ENCODE measurements at regions not wholly inside any gene's neighbourhood (a gene's known extent, or its start where the extent isn't known, plus 50 kb on each side); places are given as distances from the start of the nearest gene placed in this dataset.

DNA sequence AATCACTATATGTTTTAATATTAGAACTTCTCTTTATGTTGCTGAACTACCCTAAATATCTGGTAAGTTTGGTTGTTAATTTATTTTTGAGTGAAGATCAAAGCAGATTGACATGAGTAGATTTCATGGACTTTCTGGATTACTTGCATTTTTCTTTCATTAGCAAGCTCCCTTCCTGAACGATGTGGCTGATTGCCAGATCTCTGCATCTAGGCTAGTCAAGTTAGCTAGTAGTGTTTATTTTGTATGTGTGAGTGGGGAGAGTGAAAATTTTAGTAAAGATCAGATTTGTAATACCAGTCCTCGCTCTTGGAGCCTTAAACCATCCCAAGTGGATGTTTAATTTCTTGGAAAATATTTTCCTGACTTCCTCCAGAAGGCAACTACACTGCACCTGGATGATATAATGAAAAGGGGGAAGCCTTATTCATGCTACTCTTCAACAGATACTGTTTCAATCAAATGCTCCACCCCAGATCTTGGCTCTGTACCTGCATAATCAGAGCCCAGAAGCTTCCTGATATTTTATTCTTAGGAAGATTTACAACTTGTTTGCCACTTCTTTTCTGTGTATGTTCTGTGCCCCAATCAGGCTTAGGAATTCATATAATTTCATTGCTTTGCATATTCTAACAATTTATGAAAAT lies 143.2 kb upstream of the GRIA4 start:
- DNase-seq (ENCODE audit: low spot score) (no peak), ATAC-seq (no peak)
- Mint-ChIP-seq H3K27me3 (no peaks in the 10 kb centered on the region), H3K4me3 (no peak overlapping the region), H3K36me3 (no peaks in the 10 kb centered on the region), H3K4me1 (ENCODE audit: low read depth in 2 of 2) (no peaks in the 10 kb centered on the region), H3K9me3 (peaks cover 2% of the 10 kb centered on the region), H3K27ac (no peak overlapping the region)

DNA sequence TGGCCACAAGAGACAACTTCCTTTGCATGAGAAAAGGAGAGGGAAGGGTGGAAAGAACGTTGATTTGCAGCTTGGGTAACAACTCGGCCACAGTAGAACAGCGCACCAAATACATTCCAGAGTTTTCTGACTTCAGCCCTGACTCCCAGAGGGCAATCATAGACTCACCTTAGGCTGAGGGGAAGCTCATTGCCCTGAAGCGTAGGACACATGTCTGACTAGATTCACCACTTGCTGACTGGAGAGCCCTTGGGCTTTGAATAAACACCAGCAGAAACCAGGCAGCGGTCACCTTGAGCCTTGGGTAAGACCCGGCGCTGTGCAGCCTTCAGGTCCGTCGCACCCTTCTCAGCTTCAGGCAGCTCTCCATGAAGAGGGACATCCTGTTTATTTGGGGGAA lies 151.8 kb upstream of the GRIA4 start:
- Mint-ChIP-seq H3K36me3 (no peaks in the 10 kb centered on the region), H3K27ac (no peak overlapping the region), H3K4me3 (no peak overlapping the region), H3K27me3 (no peaks in the 10 kb centered on the region), H3K9me3 (peaks cover 15% of the 10 kb centered on the region), H3K4me1 (ENCODE audit: low read depth in 2 of 2) (no peaks in the 10 kb centered on the region)
- no peak for DNase-seq (ENCODE audit: low spot score)
- no peak for ATAC-seq

DNA sequence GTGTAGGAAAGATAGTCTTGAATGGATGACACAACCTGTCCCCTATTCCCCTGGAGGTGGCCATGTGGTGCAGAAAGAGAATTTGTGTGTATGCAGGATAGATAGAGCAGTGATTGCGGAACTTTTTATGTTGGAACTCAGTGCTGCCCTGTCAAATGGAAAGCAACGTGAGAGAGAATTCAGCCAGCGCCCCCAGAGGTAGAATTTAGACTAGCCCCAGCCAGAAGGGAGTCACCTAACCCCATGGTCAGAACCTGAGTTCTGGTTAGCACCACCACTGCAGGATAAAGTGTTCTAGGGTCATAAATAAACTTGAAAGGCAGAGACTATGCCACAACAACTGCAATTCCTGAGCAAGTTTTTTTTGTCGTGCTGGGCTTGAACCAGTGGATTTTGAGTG lies 152.9 kb upstream of the GRIA4 start:
- Mint-ChIP-seq H3K36me3 (no peaks in the 10 kb centered on the region), H3K9me3 (peaks cover 15% of the 10 kb centered on the region), H3K4me3 (no peak overlapping the region), H3K4me1 (ENCODE audit: low read depth in 2 of 2) (no peaks in the 10 kb centered on the region), H3K27ac (no peak overlapping the region), H3K27me3 (no peaks in the 10 kb centered on the region)
- ATAC-seq (no peak), DNase-seq (ENCODE audit: low spot score) (no peak)

DNA sequence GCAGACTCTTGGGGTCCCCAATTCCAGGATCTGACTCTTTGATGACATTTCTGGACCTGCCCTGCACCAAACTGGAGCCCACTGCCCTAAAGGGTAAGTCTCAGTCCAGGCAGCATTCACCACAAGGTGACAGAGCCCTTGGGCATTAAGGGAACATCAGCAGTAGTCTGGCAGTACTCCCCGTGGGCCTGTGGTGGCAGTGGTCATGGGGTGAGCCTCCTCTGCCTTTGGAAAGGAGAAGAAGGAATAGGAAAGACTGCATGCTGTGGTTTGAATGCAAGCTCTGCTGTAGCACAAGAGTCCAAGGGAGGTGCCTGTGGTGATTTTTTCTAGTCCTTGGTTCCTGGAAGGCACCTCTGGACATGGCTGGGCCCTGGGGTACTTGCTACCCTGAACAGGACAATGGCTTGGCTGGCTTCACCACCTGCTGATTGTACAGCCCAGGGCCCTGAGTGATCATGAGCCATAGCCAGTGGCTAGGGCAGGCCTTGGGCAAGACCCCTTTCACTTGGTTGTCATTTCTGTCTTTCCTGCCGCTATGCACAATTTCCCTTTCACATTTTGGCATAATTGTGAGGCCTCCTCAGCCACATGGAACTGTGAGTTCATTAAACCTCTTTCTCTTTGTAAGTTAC lies 160.7 kb upstream of the GRIA4 start:
- no peak overlapping the region for H3K4me3 Mint-ChIP-seq
- no peaks in the 10 kb centered on the region for H3K27me3 Mint-ChIP-seq
- H3K9me3 Mint-ChIP-seq, result peaks cover 20% of the 10 kb centered on the region
- no peaks in the 10 kb centered on the region for H3K36me3 Mint-ChIP-seq
- DNase-seq (ENCODE audit: low spot score) (no peak), ATAC-seq (peak in 1 of 2 donors; percentile 51)
- H3K4me1 Mint-ChIP-seq (ENCODE audit: low read depth in 2 of 2), result no peaks in the 10 kb centered on the region
- no peak overlapping the region for H3K27ac Mint-ChIP-seq

DNA sequence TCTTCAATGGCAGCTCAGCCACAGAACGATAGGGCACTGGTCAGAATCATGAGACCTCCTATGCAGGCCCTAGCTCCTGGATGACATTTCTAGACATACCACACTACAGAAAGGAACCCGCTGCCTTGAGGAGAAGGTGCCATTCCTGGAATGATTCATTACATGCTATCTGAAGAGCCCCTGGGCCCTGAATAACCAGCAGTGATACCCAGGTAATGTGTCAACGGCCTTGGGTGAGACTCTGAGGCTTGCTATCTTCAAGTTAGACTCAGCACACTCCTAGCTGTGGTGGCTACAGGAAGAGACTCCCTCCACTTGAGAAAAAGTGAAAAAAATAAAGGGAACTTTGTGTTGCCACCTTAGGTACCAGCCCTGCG lies 161.2 kb upstream of the GRIA4 start:
- peak in 1 of 2 donors; percentile 48 for ATAC-seq
- H3K9me3 Mint-ChIP-seq, result peaks cover 20% of the 10 kb centered on the region
- no peak overlapping the region for H3K27ac Mint-ChIP-seq
- no peaks in the 10 kb centered on the region for H3K4me1 Mint-ChIP-seq (ENCODE audit: low read depth in 2 of 2)
- H3K27me3 Mint-ChIP-seq, result no peaks in the 10 kb centered on the region
- no peaks in the 10 kb centered on the region for H3K36me3 Mint-ChIP-seq
- no peak for DNase-seq (ENCODE audit: low spot score)
- H3K4me3 Mint-ChIP-seq, result no peak overlapping the region

DNA sequence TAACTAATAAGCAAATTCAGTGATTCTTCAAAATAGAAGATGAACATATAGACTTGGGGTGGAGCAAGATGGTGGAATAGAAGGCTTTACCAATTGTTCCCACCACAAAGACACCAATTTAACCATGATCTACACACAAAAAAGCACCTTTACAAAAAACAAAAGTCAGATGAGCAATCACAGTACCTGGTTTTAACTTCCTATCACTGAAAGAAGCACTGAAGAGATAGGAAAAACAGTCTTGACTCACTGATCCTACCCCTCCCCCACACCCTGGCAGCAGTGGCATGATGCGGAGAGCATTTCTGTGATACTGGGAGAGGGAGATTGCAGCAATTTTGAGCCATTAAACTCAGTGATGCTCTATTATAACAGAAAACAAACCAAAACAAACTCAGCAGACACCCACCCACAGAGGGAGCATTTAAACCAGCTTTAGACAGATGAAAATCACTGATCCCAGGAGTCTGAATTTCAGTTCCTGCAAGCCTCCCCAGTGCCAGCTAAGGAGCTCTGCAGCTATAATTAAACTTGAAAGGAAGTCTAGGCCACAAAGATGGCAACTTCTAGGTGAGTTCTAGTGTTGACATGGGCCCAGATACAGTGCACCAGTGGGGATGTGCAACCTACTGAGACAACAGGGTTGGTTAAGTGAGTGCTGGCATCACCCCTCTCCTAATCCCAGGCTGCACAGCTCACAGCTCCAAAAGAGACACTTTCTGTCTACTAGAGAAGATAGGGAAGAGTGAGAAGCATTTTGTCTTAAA lies 161.8 kb upstream of the GRIA4 start:
- no peak overlapping the region for H3K4me3 Mint-ChIP-seq

DNA sequence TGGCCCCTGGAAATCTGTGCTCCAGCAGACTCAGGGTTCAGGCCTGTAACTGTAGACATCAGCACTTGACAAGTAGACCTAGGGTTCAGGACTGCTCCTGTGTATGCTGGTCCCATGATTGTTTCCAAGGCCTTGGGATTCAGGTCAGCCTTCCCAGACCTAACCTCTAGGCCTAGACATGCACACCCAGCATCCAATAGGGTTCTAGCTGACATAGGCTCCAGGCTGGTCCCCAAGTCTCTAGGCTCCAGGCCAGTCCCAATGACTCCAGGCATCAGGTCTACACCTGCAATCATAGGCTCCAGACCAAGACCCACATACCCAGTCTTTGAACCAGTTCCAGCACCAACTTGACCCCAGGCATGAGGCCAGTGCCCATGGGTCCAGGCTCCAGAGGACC lies 166.2 kb upstream of the GRIA4 start:
- Mint-ChIP-seq H3K36me3 (no peaks in the 10 kb centered on the region), H3K4me1 (ENCODE audit: low read depth in 2 of 2) (no peaks in the 10 kb centered on the region), H3K9me3 (peaks cover 25% of the 10 kb centered on the region), H3K27ac (no peak overlapping the region), H3K4me3 (no peak overlapping the region), H3K27me3 (no peaks in the 10 kb centered on the region)
- DNase-seq (ENCODE audit: low spot score) (no peak), ATAC-seq (no peak)

More for the DNA sequence above, 161.8 kb upstream of the GRIA4 start:
- no peaks in the 10 kb centered on the region for H3K4me1 Mint-ChIP-seq (ENCODE audit: low read depth in 2 of 2)
- H3K27me3 Mint-ChIP-seq, result no peaks in the 10 kb centered on the region
- no peak for ATAC-seq
- no peak overlapping the region for H3K27ac Mint-ChIP-seq
- H3K36me3 Mint-ChIP-seq, result no peaks in the 10 kb centered on the region
- peaks cover 22% of the 10 kb centered on the region for H3K9me3 Mint-ChIP-seq
- DNase-seq (ENCODE audit: low spot score), result no peak

DNA sequence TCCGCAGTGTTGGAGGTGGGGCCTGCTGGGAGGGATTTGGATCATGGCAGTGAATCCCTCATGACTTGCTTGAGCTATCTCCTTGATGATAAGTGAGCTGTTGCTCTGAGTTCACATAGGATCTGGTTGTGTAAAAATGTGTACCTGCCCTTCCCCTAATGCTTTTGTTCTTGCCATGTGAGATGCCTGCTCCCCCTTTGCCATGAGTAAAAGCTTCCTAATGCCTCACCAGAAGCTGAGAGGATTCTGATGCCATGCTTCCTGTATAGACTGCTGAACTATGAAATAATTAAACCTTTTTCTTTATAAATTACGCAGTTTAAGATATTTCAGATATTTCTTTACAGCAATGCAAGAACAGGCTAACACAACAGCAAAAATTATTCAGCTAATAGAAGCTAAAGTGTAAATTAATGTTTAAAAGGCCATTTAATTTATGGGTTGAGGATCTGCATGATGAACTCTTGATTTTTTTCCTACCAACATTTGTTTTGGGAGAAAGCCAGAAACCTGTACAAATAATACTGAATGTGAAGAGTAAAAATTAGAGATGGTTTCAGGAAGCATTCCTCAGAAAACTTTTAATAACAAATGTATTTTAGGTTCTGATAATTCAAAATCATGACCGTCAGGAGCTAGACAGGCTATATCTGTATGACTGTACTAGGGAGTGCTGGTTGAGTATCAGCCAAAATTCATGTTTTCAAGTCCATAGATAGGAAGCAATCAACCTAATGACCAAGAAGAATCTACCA lies 177.5 kb upstream of the GRIA4 start:
- peaks cover 7% of the 10 kb centered on the region for H3K9me3 Mint-ChIP-seq

DNA sequence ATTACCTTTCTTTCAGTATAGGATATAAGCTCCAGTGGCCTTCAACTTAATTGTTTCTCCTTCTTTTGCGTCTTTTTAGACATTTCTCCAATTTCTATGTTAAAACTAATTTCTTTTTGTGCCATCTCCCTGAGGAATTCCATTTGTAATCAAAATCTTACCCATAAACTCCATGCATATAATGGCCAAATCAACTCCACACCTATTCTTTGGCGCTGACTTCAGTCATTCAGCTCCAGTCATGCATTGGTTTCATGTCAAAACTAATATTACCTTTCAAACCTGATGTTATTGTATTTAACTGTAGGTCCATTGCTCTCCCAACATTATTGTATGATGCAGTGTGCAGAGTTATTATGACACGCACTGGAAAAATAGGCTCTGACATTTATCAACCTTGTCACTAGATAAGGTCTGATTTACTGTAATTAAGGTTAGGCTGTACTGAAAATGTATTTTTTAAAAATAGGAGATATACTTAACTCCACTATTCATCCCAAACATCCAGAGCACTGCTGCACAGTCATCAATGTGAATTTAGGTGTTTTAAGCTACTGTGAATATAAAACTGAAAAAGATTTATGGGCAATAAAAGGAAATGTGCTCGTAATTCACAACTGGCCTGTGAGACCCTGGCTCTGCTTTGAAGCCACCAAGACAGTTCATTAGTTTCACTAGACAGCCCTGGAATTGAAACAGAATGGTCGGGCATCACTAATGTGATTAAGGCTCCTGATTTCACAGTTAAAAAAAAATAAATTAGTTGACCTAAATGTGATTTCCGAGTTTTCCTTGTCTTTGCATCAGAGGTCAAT lies 180.6 kb upstream of the GRIA4 start:
- H3K27me3 Mint-ChIP-seq, result no peaks in the 10 kb centered on the region
- H3K4me1 Mint-ChIP-seq (ENCODE audit: low read depth in 2 of 2), result no peaks in the 10 kb centered on the region
- DNase-seq (ENCODE audit: low spot score) (no peak), ATAC-seq (no peak)
- peaks cover 5% of the 10 kb centered on the region for H3K9me3 Mint-ChIP-seq
- no peaks in the 10 kb centered on the region for H3K36me3 Mint-ChIP-seq
- H3K27ac Mint-ChIP-seq, result no peak overlapping the region
- no peak overlapping the region for H3K4me3 Mint-ChIP-seq

More for the DNA sequence above, 177.5 kb upstream of the GRIA4 start:
- H3K27me3 Mint-ChIP-seq, result no peaks in the 10 kb centered on the region
- no peaks in the 10 kb centered on the region for H3K4me1 Mint-ChIP-seq (ENCODE audit: low read depth in 2 of 2)
- H3K36me3 Mint-ChIP-seq, result no peaks in the 10 kb centered on the region
- no peak overlapping the region for H3K27ac Mint-ChIP-seq
- ATAC-seq, result no peak
- H3K4me3 Mint-ChIP-seq, result no peak overlapping the region
- no peak for DNase-seq (ENCODE audit: low spot score)

DNA sequence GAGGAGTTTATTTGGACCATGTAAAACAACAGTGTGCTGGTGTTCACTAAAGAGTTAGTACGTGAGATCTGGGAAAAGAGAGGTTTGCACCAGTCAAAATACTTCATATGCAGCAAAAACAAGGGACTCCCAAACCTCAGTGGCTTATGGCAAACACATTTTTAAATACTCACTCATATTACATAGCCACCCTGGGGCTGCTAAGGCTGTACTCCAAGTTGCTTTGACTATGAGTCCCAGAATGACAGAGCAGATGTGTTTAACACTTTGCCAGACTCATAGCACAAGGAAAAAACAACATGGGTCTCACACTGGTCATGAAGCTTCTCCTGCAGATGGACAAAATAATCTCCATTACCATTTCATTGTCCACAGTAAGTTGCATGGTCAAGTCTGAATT lies 202.8 kb upstream of the GRIA4 start:
- H3K27ac Mint-ChIP-seq, result no peak overlapping the region
- H3K27me3 Mint-ChIP-seq, result no peaks in the 10 kb centered on the region
- ATAC-seq (no peak), DNase-seq (ENCODE audit: low spot score) (no peak)
- no peaks in the 10 kb centered on the region for H3K36me3 Mint-ChIP-seq
- H3K4me1 Mint-ChIP-seq (ENCODE audit: low read depth in 2 of 2), result no peaks in the 10 kb centered on the region
- peaks cover 15% of the 10 kb centered on the region for H3K9me3 Mint-ChIP-seq
- no peak overlapping the region for H3K4me3 Mint-ChIP-seq

DNA sequence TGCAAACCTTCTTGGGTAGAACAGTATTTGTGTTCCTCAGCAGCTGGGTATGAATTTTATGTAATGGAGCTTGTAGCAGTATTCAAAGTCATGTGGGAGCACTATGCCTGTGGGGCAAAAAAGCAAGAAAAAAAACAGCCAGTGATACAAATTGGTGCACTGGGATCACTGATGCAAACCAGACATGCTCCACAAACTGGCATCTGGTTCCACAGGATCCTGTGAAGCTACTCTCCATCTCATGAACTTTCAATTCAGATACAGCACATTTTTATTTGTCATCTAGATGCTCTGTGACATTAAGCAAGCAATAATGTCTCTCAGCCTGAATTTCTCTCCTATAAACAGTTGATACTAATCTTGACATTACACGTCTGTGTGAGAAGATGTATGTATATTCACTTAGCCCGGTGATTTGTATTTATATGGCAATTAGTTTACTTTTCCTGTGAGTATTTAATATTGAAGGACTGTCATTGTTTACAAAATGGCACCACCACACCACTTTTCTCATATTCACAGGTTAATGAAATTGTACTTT lies 208.5 kb upstream of the GRIA4 start:
- Mint-ChIP-seq H3K27me3 (no peaks in the 10 kb centered on the region), H3K27ac (no peak overlapping the region), H3K4me1 (ENCODE audit: low read depth in 2 of 2) (no peaks in the 10 kb centered on the region), H3K9me3 (peaks cover 15% of the 10 kb centered on the region), H3K36me3 (no peaks in the 10 kb centered on the region), H3K4me3 (no peak overlapping the region)
- DNase-seq (ENCODE audit: low spot score), result no peak
- ATAC-seq, result no peak

DNA sequence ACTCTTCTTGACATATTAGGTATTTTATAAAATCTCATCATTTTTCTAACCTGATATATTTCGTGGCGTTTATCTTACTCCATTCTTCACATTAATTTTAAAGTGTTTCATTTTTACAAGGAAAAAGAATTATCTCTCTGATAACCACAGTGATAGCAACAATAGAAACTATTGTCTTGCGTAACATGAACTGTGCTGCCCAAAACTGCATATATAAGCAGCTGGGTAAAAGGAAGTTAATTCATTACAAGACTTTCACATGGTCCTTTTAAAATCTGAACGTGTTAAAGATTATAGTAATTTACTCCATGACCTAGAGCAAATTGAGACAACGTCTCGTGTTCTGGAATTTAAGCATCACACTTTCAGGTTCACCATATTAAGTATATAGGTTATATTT lies 210.4 kb upstream of the GRIA4 start:
- H3K9me3 Mint-ChIP-seq, result peaks cover 10% of the 10 kb centered on the region
- H3K27me3 Mint-ChIP-seq, result no peaks in the 10 kb centered on the region
- ATAC-seq (no peak), DNase-seq (ENCODE audit: low spot score) (no peak)
- no peak overlapping the region for H3K4me3 Mint-ChIP-seq
- H3K36me3 Mint-ChIP-seq, result no peaks in the 10 kb centered on the region
- no peaks in the 10 kb centered on the region for H3K4me1 Mint-ChIP-seq (ENCODE audit: low read depth in 2 of 2)
- no peak overlapping the region for H3K27ac Mint-ChIP-seq

DNA sequence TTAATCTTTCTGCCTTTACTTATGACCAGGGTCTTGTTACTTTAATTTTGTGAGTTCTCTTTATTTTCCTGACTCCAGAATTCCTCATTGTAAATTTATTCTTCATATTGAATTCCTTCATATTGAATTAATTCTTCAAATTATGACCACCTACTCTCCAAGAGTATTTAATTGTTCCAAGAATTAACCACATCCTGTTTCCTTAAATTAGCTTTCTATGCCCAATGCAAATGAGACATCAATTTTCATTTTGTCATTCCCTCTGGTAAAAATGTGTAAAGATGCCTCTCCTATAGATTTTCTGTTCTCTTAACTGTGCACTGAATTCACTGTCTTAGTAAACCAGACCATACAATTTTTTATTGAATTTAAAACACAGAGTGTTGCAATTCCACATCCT lies 211.2 kb upstream of the GRIA4 start:
- no peaks in the 10 kb centered on the region for H3K27me3 Mint-ChIP-seq
- ATAC-seq, result no peak
- H3K27ac Mint-ChIP-seq, result no peak overlapping the region
- H3K4me1 Mint-ChIP-seq (ENCODE audit: low read depth in 2 of 2), result no peaks in the 10 kb centered on the region
- H3K4me3 Mint-ChIP-seq, result no peak overlapping the region
- H3K9me3 Mint-ChIP-seq, result peaks cover 10% of the 10 kb centered on the region
- DNase-seq (ENCODE audit: low spot score), result no peak
- no peaks in the 10 kb centered on the region for H3K36me3 Mint-ChIP-seq

Data from natural killer cell treated with Interleukin-12 subunit alpha and Interleukin-12 subunit beta and Interleukin-15 and Interleukin-18, amount 100 ng/mL, for 72 hours (primary cell).